Keratinocyte (primary cell): ENCODE measurements at regions not wholly inside any gene's neighbourhood (a gene's known extent, or its start where the extent isn't known, plus 50 kb on each side); places are given as distances from the start of the nearest gene placed in this dataset.

ENCODE experiments used
- DNase-seq: peaks from one replicate; pipeline ENCODE4 v3.0.0-alpha.2; 2011; ENCODE audit warnings: low read depth, missing footprints, low spot score
- FAIRE-seq: peaks from 2 replicates; lab custom pipeline; 2011; peaks lifted over from hg19 to GRCh38; lab: Jason Lieb, UNC
- H2AFZ ChIP-seq: 2 replicates; pipeline ENCODE4 v1.6.0; 2012; ENCODE audit warnings: low read length, control low read depth, inconsistent platforms; ENCODE audit not compliant: control insufficient read depth
- H3K27ac ChIP-seq: 2 replicates; pipeline ENCODE4 v1.5.1; 2011; ENCODE audit warnings: low read length; ENCODE audit not compliant: control insufficient read depth, insufficient read depth
- H3K27me3 ChIP-seq: 3 replicates; pipeline ENCODE4 v1.6.0; 2011; ENCODE audit warnings: low read length; ENCODE audit not compliant: control insufficient read depth, insufficient read depth; ENCODE audit errors: extremely low read depth
- H3K36me3 ChIP-seq, 2 experiments: 2 replicates in 1 of 2; 3 replicates in 1 of 2; pipeline ENCODE4 v1.5.1; 2011; ENCODE audit warnings: low read length in 2 of 2, mild to moderate bottlenecking in 1 of 2; ENCODE audit not compliant: control insufficient read depth in 2 of 2, insufficient read depth in 2 of 2; ENCODE audit errors: extremely low read depth in 1 of 2
- H3K4me1 ChIP-seq: 3 replicates; pipeline ENCODE4 v1.5.1; 2011; ENCODE audit warnings: low read length; ENCODE audit not compliant: control insufficient read depth, insufficient read depth; ENCODE audit errors: extremely low read depth
- H3K4me2 ChIP-seq: 3 replicates; pipeline ENCODE4 v1.6.0; 2011; ENCODE audit warnings: low read depth, low read length; ENCODE audit not compliant: control insufficient read depth, insufficient read depth; ENCODE audit errors: extremely low read depth
- H3K4me3 ChIP-seq, 3 experiments: fragments of 200-600 bp in 1 of 3; sonication (generic) in 1 of 3; 2 replicates in 2 of 3; 3 replicates in 1 of 3; pipeline ENCODE4 v1.5.1; 2011 to 2016; ENCODE audit warnings: low read length in 3 of 3, mild to moderate bottlenecking in 3 of 3, control low read depth in 2 of 3, inconsistent platforms in 1 of 3, low read depth in 1 of 3, mixed read lengths in 1 of 3, mixed run types in 1 of 3, moderate library complexity in 1 of 3; ENCODE audit not compliant: control insufficient read depth in 2 of 3, insufficient read depth in 2 of 3; ENCODE audit errors: extremely low read depth in 1 of 3
- H3K79me2 ChIP-seq: 2 replicates; pipeline ENCODE4 v1.6.0; 2012; ENCODE audit warnings: low read length; ENCODE audit not compliant: control insufficient read depth, insufficient read depth
- H3K9ac ChIP-seq: 3 replicates; pipeline ENCODE4 v1.6.0; 2011; ENCODE audit warnings: low read length; ENCODE audit not compliant: control insufficient read depth, insufficient read depth; ENCODE audit errors: extremely low read depth
- H3K9me1 ChIP-seq: 3 replicates; pipeline ENCODE4 v1.6.0; 2011; ENCODE audit warnings: low read length; ENCODE audit not compliant: control insufficient read depth, insufficient read depth; ENCODE audit errors: extremely low read depth
- H3K9me3 ChIP-seq: 2 replicates; pipeline ENCODE4 v1.5.1; 2012; ENCODE audit warnings: low read depth, low read length; ENCODE audit not compliant: control insufficient read depth
- H4K20me1 ChIP-seq: 3 replicates; pipeline ENCODE4 v1.6.0; 2011; ENCODE audit warnings: low read length; ENCODE audit not compliant: control insufficient read depth, insufficient read depth; ENCODE audit errors: extremely low read depth
- CTCF ChIP-seq, 3 experiments: IDR thresholded peaks in 1 of 3; conservative IDR thresholded peaks in 1 of 3; optimal IDR thresholded peaks in 1 of 3; 2 replicates in 2 of 3; 3 replicates in 1 of 3; pipeline versions ENCODE3 to v1.5.1; 2011; ENCODE audit warnings: low read length in 3 of 3, mild to moderate bottlenecking in 3 of 3, moderate library complexity in 2 of 3, control low read depth in 1 of 3, inconsistent platforms in 1 of 3; ENCODE audit not compliant: insufficient read depth in 2 of 3; ENCODE audit errors: extremely low read depth in 1 of 3
- EZH2 ChIP-seq: IDR thresholded peaks from one replicate; pipeline ENCODE4 v1.6.1; 2012; ENCODE audit warnings: inconsistent platforms, mild to moderate bottlenecking, low read length, moderate library complexity
- dilution Hi-C: fragments of 300-500 bp; cut with MboI; formaldehyde crosslinking; loops from one replicate; pipeline ENCODE4 v1.7.0; 2020; ENCODE audit warnings: low sequenced_read_pairs; ENCODE audit not compliant: extremely low pct_ligation_motif_present

- H3K9ac ChIP-seq, result no peak overlapping the region
- no peak overlapping the region for H3K4me3 ChIP-seq
- DNase-seq (no peak), FAIRE-seq (no peak)
- no peaks in the 10 kb centered on the region for H3K36me3 ChIP-seq
- no peaks in the 10 kb centered on the region for H3K4me1 ChIP-seq
- no peaks in the 10 kb centered on the region for H3K79me2 ChIP-seq
- H2AFZ ChIP-seq, result no peak overlapping the region
- H3K9me1 ChIP-seq, result no peaks in the 10 kb centered on the region
- TF ChIP-seq EZH2, result no peak
- H3K4me2 ChIP-seq, result no peak overlapping the region
- H3K27ac ChIP-seq, result no peak overlapping the region
- dilution Hi-C loops, result no loop called here
- H4K20me1 ChIP-seq, result no peaks in the 10 kb centered on the region
- no peaks in the 10 kb centered on the region for H3K27me3 ChIP-seq
- no peaks in the 10 kb centered on the region for H3K9me3 ChIP-seq
Observed at GRCh38 chr11:91247009-91247735, 977.4 kb upstream of the FAT3 start.

GRCh38 chr11:91244912-91245311 is 979.7 kb upstream of the FAT3 start:
- H3K9me1 ChIP-seq, result no peaks in the 10 kb centered on the region
- H4K20me1 ChIP-seq, result no peaks in the 10 kb centered on the region
- H3K4me3 ChIP-seq, result no peak overlapping the region
- no peak overlapping the region for H2AFZ ChIP-seq
- no peak overlapping the region for H3K27ac ChIP-seq
- FAIRE-seq, result no peak
- dilution Hi-C loops, result no loop called here
- TF ChIP-seq CTCF (optimal IDR thresholded peaks at IDR 0.05 in 1 of 3, IDR thresholded peaks at IDR 0.05 in 1 of 3, conservative IDR thresholded peaks at IDR 0.05 in 1 of 3; ENCODE audit: extremely low read depth in 1 of 3, insufficient read depth in 2 of 3, low read length in 3 of 3) (no peak), EZH2 (no peak)
- no peaks in the 10 kb centered on the region for H3K79me2 ChIP-seq
- no peak overlapping the region for H3K9ac ChIP-seq
- H3K9me3 ChIP-seq, result no peaks in the 10 kb centered on the region
- H3K4me1 ChIP-seq, result no peaks in the 10 kb centered on the region
- H3K36me3 ChIP-seq, result no peaks in the 10 kb centered on the region
- H3K27me3 ChIP-seq, result no peaks in the 10 kb centered on the region
- DNase-seq, result no peak
- no peak overlapping the region for H3K4me2 ChIP-seq

- H4K20me1 ChIP-seq, result no peaks in the 10 kb centered on the region
- no peak for FAIRE-seq
- no peaks in the 10 kb centered on the region for H3K9me3 ChIP-seq
- no peak overlapping the region for H3K4me2 ChIP-seq
- no peak overlapping the region for H3K4me3 ChIP-seq
- no peak overlapping the region for H3K9ac ChIP-seq
- H3K36me3 ChIP-seq, result no peaks in the 10 kb centered on the region
- no peaks in the 10 kb centered on the region for H3K79me2 ChIP-seq
- H3K4me1 ChIP-seq, result no peaks in the 10 kb centered on the region
- no peak for TF ChIP-seq CTCF (optimal IDR thresholded peaks at IDR 0.05 in 1 of 3, IDR thresholded peaks at IDR 0.05 in 1 of 3, conservative IDR thresholded peaks at IDR 0.05 in 1 of 3; ENCODE audit: extremely low read depth in 1 of 3, insufficient read depth in 2 of 3, low read length in 3 of 3)
- no peak for DNase-seq
- H3K9me1 ChIP-seq, result no peaks in the 10 kb centered on the region
- H2AFZ ChIP-seq, result no peak overlapping the region
- dilution Hi-C loops, result no loop called here
- no peaks in the 10 kb centered on the region for H3K27me3 ChIP-seq
- H3K27ac ChIP-seq, result no peak overlapping the region
Observed at GRCh38 chr11:91243630-91244029, 981.0 kb upstream of the FAT3 start.
